Large intestine (tissue), 3 donors: ENCODE measurements at regions not wholly inside any gene's neighbourhood (a gene's known extent, or its start where the extent isn't known, plus 50 kb on each side); places are given as distances from the start of the nearest gene placed in this dataset.
A peak's percentile ranks its signal among the peaks of the same experiment; 100 is the strongest.

ENCODE experiments used
- DNase-seq, 2 donors: peaks; one replicate each; pipeline versions ENCODE4 v3.0.0 to v3.0.0-alpha.2; 2013
- H3K27ac ChIP-seq: one replicate; pipeline ENCODE4 v1.5.1; 2013; ENCODE audit warnings: low read length
- H3K27me3 ChIP-seq: 2 replicates; pipeline ENCODE4 v1.6.1; 2013; ENCODE audit warnings: low read length; ENCODE audit not compliant: control insufficient read depth, insufficient read depth
- H3K36me3 ChIP-seq: 2 replicates; pipeline ENCODE4 v1.6.1; 2013; ENCODE audit warnings: low read length; ENCODE audit not compliant: control insufficient read depth, insufficient read depth
- H3K4me1 ChIP-seq: one replicate; pipeline ENCODE4 v1.6.1; 2013; ENCODE audit warnings: low read length; ENCODE audit not compliant: control insufficient read depth, insufficient read depth
- H3K4me3 ChIP-seq: one replicate; pipeline ENCODE4 v1.5.1; 2013; ENCODE audit warnings: low read length
- H3K9me3 ChIP-seq: one replicate; pipeline ENCODE4 v1.6.1; 2013; ENCODE audit warnings: mild to moderate bottlenecking, low read depth, low read length, moderate library complexity; ENCODE audit not compliant: control insufficient read depth
- WGBS: methylation state at CpG from one replicate; pipeline ENCODE4 v1.1.5; 2013; ENCODE audit warnings: low lambda C conversion rate; ENCODE audit not compliant: insufficient coverage; 5-methylcytosine and 5-hydroxymethylcytosine counted together

GRCh38 chrX:64097891-64098290 is 107.6 kb downstream of the AMER1 start:
- no peaks in the 10 kb centered on the region for H3K4me1 ChIP-seq
- H3K9me3 ChIP-seq: no peaks in the 10 kb centered on the region
- DNase-seq: no peak
- no CpG with 5 or more reads among the region's 2 CpGs for WGBS
- H3K27ac ChIP-seq: no peak overlapping the region
- no peaks in the 10 kb centered on the region for H3K27me3 ChIP-seq
- H3K4me3 ChIP-seq: no peak overlapping the region
- H3K36me3 ChIP-seq: no peaks in the 10 kb centered on the region

GRCh38 chrX:64093761-64094160 is 111.7 kb downstream of the AMER1 start:
- Histone ChIP-seq H3K4me1 (no peaks in the 10 kb centered on the region), H3K27ac (no peak overlapping the region), H3K9me3 (no peaks in the 10 kb centered on the region), H3K4me3 (no peak overlapping the region), H3K27me3 (no peaks in the 10 kb centered on the region), H3K36me3 (no peaks in the 10 kb centered on the region)
- DNase-seq: peak in 1 of 2 donors; percentile 1
- WGBS: no CpG with 5 or more reads among the region's 2 CpGs
